ENCODE measurements at regions not wholly inside any gene's neighbourhood (a gene's known extent, or its start where the extent isn't known, plus 50 kb on each side); places are given as distances from the start of the nearest gene placed in this dataset.

DNA sequence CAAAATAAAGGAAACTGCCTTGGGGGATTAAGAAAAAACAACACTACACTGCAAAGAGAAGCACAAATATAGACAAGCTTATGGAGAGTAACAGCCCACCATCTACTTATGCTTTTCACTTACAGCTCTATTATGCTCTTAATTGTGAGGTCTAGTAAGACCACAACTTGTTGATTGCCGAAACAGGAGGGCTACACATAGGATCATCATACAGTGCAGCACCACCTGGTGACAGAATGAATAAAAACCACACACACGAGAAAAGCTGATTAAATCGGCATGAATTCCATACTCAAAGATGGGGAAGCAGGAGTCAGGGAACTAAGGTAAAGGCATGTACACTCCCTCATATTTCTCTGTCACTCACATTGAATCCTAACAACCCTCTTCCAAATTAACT is 259.2 kb downstream of the IKZF2 start:
- TF ChIP-seq, protein P1, sequence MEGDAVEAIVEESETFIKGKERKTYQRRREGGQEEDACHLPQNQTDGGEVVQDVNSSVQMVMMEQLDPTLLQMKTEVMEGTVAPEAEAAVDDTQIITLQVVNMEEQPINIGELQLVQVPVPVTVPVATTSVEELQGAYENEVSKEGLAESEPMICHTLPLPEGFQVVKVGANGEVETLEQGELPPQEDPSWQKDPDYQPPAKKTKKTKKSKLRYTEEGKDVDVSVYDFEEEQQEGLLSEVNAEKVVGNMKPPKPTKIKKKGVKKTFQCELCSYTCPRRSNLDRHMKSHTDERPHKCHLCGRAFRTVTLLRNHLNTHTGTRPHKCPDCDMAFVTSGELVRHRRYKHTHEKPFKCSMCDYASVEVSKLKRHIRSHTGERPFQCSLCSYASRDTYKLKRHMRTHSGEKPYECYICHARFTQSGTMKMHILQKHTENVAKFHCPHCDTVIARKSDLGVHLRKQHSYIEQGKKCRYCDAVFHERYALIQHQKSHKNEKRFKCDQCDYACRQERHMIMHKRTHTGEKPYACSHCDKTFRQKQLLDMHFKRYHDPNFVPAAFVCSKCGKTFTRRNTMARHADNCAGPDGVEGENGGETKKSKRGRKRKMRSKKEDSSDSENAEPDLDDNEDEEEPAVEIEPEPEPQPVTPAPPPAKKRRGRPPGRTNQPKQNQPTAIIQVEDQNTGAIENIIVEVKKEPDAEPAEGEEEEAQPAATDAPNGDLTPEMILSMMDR (conservative IDR thresholded peaks at IDR 0.05; ENCODE audit: low read length), result peak; percentile 78
- no peak for TF ChIP-seq EZH2phosphoT487 (IDR thresholded peaks at IDR 0.05; ENCODE audit: borderline replicate concordance, low read depth, low read length)
